Peyer's patch (tissue), 4 donors: ENCODE measurements at regions not wholly inside any gene's neighbourhood (a gene's known extent, or its start where the extent isn't known, plus 50 kb on each side); places are given as distances from the start of the nearest gene placed in this dataset.

Experiments used
- DNase-seq, 3 donors: peaks; one replicate each; pipeline ENCODE4 v3.0.0-alpha.2; 2017 to 2019
- H3K27ac ChIP-seq, 4 donors: fragments of 200-600 bp; sonication (generic); one replicate each; pipeline ENCODE4 v1.5.1; 2016 to 2019
- H3K27me3 ChIP-seq, 2 donors: fragments of 200-600 bp; sonication (generic); one replicate each; pipeline ENCODE4 v1.5.1; 2019
- H3K36me3 ChIP-seq, 3 donors: fragments of 200-600 bp; sonication (generic); one replicate each; pipeline ENCODE4 v1.5.1; 2016 to 2019
- H3K4me1 ChIP-seq, 4 donors: fragments of 200-600 bp; sonication (generic); one replicate each; pipeline ENCODE4 v1.5.1; 2016 to 2019
- H3K4me3 ChIP-seq, 4 donors: fragments of 200-600 bp; sonication (generic); 1 replicate in 3 of 4; 2 replicates in 1 of 4; pipeline ENCODE4 v1.5.1; 2016 to 2019; ENCODE audit warnings: mild to moderate bottlenecking in 1 of 4
- H3K9me3 ChIP-seq, 4 donors: fragments of 200-600 bp; sonication (generic); one replicate each; pipeline ENCODE4 v1.5.1; 2016 to 2019; ENCODE audit warnings: mild to moderate bottlenecking in 1 of 4
- CTCF ChIP-seq, 6 experiments: fragments of 450-650 bp in 4 of 6; fragments of 200-600 bp in 2 of 6; sonication (generic) in 1 of 6; IDR thresholded peaks; one replicate each; pipeline ENCODE4 v1.5.1; 2017 to 2019; ENCODE audit warnings: antibody characterized with exemption in 6 of 6, mild to moderate bottlenecking in 3 of 6, moderate library complexity in 1 of 6
- POLR2A ChIP-seq, 2 donors: fragments of 450-650 bp; IDR thresholded peaks; one replicate each; pipeline ENCODE4 v1.5.1; 2017; ENCODE audit warnings: antibody characterized with exemption in 2 of 2, mild to moderate bottlenecking in 2 of 2, moderate library complexity in 2 of 2

- TF ChIP-seq POLR2A (IDR thresholded peaks at IDR 0.05): no peak
- TF ChIP-seq CTCF (IDR thresholded peaks at IDR 0.05): no peak
- Histone ChIP-seq H3K27me3 (no peaks in the 10 kb centered on the region), H3K27ac (no peak overlapping the region), H3K9me3 (no peaks in the 10 kb centered on the region), H3K4me3 (no peak overlapping the region), H3K36me3 (no peaks in the 10 kb centered on the region), H3K4me1 (no peaks in the 10 kb centered on the region)
- no peak for DNase-seq
Measured at GRCh38 chr18:30387401-30387800, 655.1 kb downstream of the DSC3 start.

- no peak overlapping the region for H3K27ac ChIP-seq
- no peaks in the 10 kb centered on the region for H3K4me1 ChIP-seq
- H3K4me3 ChIP-seq: no peak overlapping the region
- no peaks in the 10 kb centered on the region for H3K9me3 ChIP-seq
- no peak for TF ChIP-seq POLR2A (IDR thresholded peaks at IDR 0.05)
- TF ChIP-seq CTCF (IDR thresholded peaks at IDR 0.05): no peak
- no peak for DNase-seq
- no peaks in the 10 kb centered on the region for H3K27me3 ChIP-seq
- no peaks in the 10 kb centered on the region for H3K36me3 ChIP-seq
Measured at GRCh38 chr18:30386624-30387023, 655.9 kb downstream of the DSC3 start.

GRCh38 chr18:30385684-30386083, 656.9 kb downstream of the DSC3 start:
- no peaks in the 10 kb centered on the region for H3K36me3 ChIP-seq
- TF ChIP-seq POLR2A (IDR thresholded peaks at IDR 0.05) (no peak), CTCF (IDR thresholded peaks at IDR 0.05) (no peak)
- H3K27ac ChIP-seq: no peak overlapping the region
- no peak for DNase-seq
- no peaks in the 10 kb centered on the region for H3K27me3 ChIP-seq
- H3K4me1 ChIP-seq: no peaks in the 10 kb centered on the region
- H3K9me3 ChIP-seq: no peaks in the 10 kb centered on the region
- H3K4me3 ChIP-seq: no peak overlapping the region

GRCh38 chr18:30381826-30382225, 660.7 kb downstream of the DSC3 start:
- Histone ChIP-seq H3K27me3 (no peaks in the 10 kb centered on the region), H3K4me3 (no peak overlapping the region), H3K36me3 (no peaks in the 10 kb centered on the region), H3K27ac (no peak overlapping the region), H3K4me1 (no peaks in the 10 kb centered on the region), H3K9me3 (no peaks in the 10 kb centered on the region)
- DNase-seq: no peak
- TF ChIP-seq CTCF (IDR thresholded peaks at IDR 0.05) (no peak), POLR2A (IDR thresholded peaks at IDR 0.05) (no peak)

GRCh38 chr18:30378097-30378496, 664.4 kb downstream of the DSC3 start:
- TF ChIP-seq CTCF (IDR thresholded peaks at IDR 0.05) (no peak), POLR2A (IDR thresholded peaks at IDR 0.05) (no peak)
- Histone ChIP-seq H3K9me3 (no peaks in the 10 kb centered on the region), H3K27me3 (no peaks in the 10 kb centered on the region), H3K27ac (no peak overlapping the region), H3K4me3 (no peak overlapping the region), H3K4me1 (no peaks in the 10 kb centered on the region), H3K36me3 (no peaks in the 10 kb centered on the region)
- no peak for DNase-seq

- no peaks in the 10 kb centered on the region for H3K36me3 ChIP-seq
- no peaks in the 10 kb centered on the region for H3K9me3 ChIP-seq
- TF ChIP-seq POLR2A (IDR thresholded peaks at IDR 0.05) (no peak), CTCF (IDR thresholded peaks at IDR 0.05) (no peak)
- H3K4me3 ChIP-seq: no peak overlapping the region
- no peaks in the 10 kb centered on the region for H3K4me1 ChIP-seq
- no peak for DNase-seq
- H3K27me3 ChIP-seq: no peaks in the 10 kb centered on the region
- no peak overlapping the region for H3K27ac ChIP-seq
Measured at GRCh38 chr18:30376515-30376914, 666.0 kb downstream of the DSC3 start.
